GM23338 (cell line): ENCODE measurements at regions not wholly inside any gene's neighbourhood (a gene's known extent, or its start where the extent isn't known, plus 50 kb on each side); places are given as distances from the start of the nearest gene placed in this dataset.

Experiments
- ATAC-seq: fragments of 200-7000 bp; cut with Tn5 transposase; 3 replicates; pipeline ENCODE4 v1.9.1; 2020
- DNase-seq: peaks from one replicate; pipeline ENCODE4 v3.0.0-alpha.2; 2015; ENCODE audit warnings: low spot score
- H2AFZ ChIP-seq: fragments of 200-600 bp; sonication (generic); 2 replicates; pipeline ENCODE4 v1.8.0; 2016; ENCODE audit warnings: antibody characterized with exemption, mild to moderate bottlenecking, moderate library complexity
- H3F3A ChIP-seq: fragments of 200-600 bp; sonication (generic); replicated peaks from 2 replicates; pipeline ENCODE4 v1.8.0; 2017; ENCODE audit warnings: antibody characterized with exemption, mixed run types, low read depth
- H3K27ac ChIP-seq: fragments of 200-600 bp; sonication (generic); 2 replicates; pipeline ENCODE4 v1.6.1; 2016; ENCODE audit warnings: low read depth
- H3K27me3 ChIP-seq: fragments of 200-600 bp; sonication (generic); 2 replicates; pipeline ENCODE4 v1.8.0; 2016; ENCODE audit warnings: mild to moderate bottlenecking, mixed run types, moderate library complexity; ENCODE audit not compliant: insufficient read depth
- H3K36me3 ChIP-seq: fragments of 200-600 bp; sonication (generic); 2 replicates; pipeline ENCODE4 v1.8.0; 2016; ENCODE audit warnings: mild to moderate bottlenecking; ENCODE audit not compliant: insufficient read depth
- H3K4me1 ChIP-seq: fragments of 200-600 bp; sonication (generic); 2 replicates; pipeline ENCODE4 v1.8.0; 2016; ENCODE audit warnings: mild to moderate bottlenecking, moderate library complexity; ENCODE audit not compliant: insufficient read depth
- H3K4me2 ChIP-seq: fragments of 200-600 bp; sonication (generic); 2 replicates; pipeline ENCODE4 v1.7.1; 2017; ENCODE audit warnings: mixed run types
- H3K4me3 ChIP-seq: fragments of 200-600 bp; sonication (generic); 2 replicates; pipeline ENCODE4 v1.6.1; 2016; ENCODE audit warnings: mixed run types
- H3K79me2 ChIP-seq: fragments of 200-600 bp; sonication (generic); replicated peaks from 2 replicates; pipeline ENCODE4 v1.8.0; 2017; ENCODE audit warnings: mild to moderate bottlenecking; ENCODE audit not compliant: insufficient read depth
- H3K9me2 ChIP-seq: fragments of 200-600 bp; sonication (generic); 2 replicates; pipeline ENCODE4 v1.8.0; 2017; ENCODE audit not compliant: insufficient read depth
- H4K20me1 ChIP-seq: fragments of 200-600 bp; sonication (generic); replicated peaks from 2 replicates; pipeline ENCODE4 v1.8.0; 2017; ENCODE audit warnings: mild to moderate bottlenecking; ENCODE audit not compliant: insufficient read depth
- H3K27ac Mint-ChIP-seq: 2 replicates; pipeline ENCODE4 v1.8.0; 2020; ENCODE audit warnings: inconsistent platforms, mild to moderate bottlenecking, moderate library complexity, mixed read lengths
- H3K27me3 Mint-ChIP-seq: 3 replicates; pipeline ENCODE4 v1.8.0; 2022; ENCODE audit warnings: low read depth, mild to moderate bottlenecking, moderate library complexity, mixed read lengths, inconsistent platforms; ENCODE audit not compliant: insufficient read depth, poor library complexity
- H3K36me3 Mint-ChIP-seq: 3 replicates; pipeline ENCODE4 v1.8.0; 2021; ENCODE audit warnings: low read depth, mild to moderate bottlenecking, inconsistent platforms, moderate library complexity, mixed read lengths
- H3K4me1 Mint-ChIP-seq: 3 replicates; pipeline ENCODE4 v1.8.0; 2020; ENCODE audit warnings: mild to moderate bottlenecking, inconsistent platforms, mixed read lengths
- H3K4me3 Mint-ChIP-seq: 3 replicates; pipeline ENCODE4 v1.8.0; 2021; ENCODE audit warnings: moderate library complexity, mild to moderate bottlenecking, inconsistent platforms, mixed read lengths
- H3K9me3 Mint-ChIP-seq: 3 replicates; pipeline ENCODE4 v1.8.0; 2020; ENCODE audit warnings: moderate library complexity, mild to moderate bottlenecking, inconsistent platforms, mixed read lengths
- CREB1 ChIP-seq: fragments of 250-450 bp; sonication (Bioruptor Pico); IDR thresholded peaks from 2 replicates; pipeline ENCODE4 v1.5.0; 2020; ENCODE audit warnings: low read depth, mild to moderate bottlenecking, moderate library complexity
- CTCF ChIP-seq, 2 experiments: fragments of 200-600 bp in 1 of 2; sonication (generic) in 1 of 2; conservative IDR thresholded peaks; 2 replicates each; pipeline versions ENCODE4 v1.5.1 to v1.6.1; 2016 to 2017; ENCODE audit warnings: antibody characterized with exemption in 2 of 2, low read depth in 2 of 2, mild to moderate bottlenecking in 2 of 2, moderate library complexity in 1 of 2
- ETS1 ChIP-seq: IDR thresholded peaks from 2 replicates; pipeline ENCODE4 v1.6.1; 2016; ENCODE audit warnings: antibody characterized with exemption
- EZH2phosphoT487 ChIP-seq: fragments of 200-600 bp; sonication (generic); IDR thresholded peaks from one replicate; pipeline ENCODE4 v1.8.1; 2018; ENCODE audit warnings: antibody characterized with exemption; ENCODE audit not compliant: unreplicated experiment
- NANOG ChIP-seq: IDR thresholded peaks from 2 replicates; pipeline ENCODE4 v1.6.1; 2016; ENCODE audit warnings: antibody characterized with exemption, borderline replicate concordance
- POLR2AphosphoS5 ChIP-seq: IDR thresholded peaks from 2 replicates; pipeline ENCODE4 v1.6.1; 2016; ENCODE audit warnings: antibody characterized with exemption, low read depth
- REST ChIP-seq: IDR thresholded peaks from one replicate; pipeline ENCODE4 v1.6.1; 2018; ENCODE audit warnings: antibody characterized with exemption; ENCODE audit not compliant: unreplicated experiment
- ZNF331 ChIP-seq: fragments of 250-450 bp; sonication (Bioruptor Pico); IDR thresholded peaks from 2 replicates; pipeline ENCODE4 v1.5.0; 2020; ENCODE audit warnings: low read depth, mild to moderate bottlenecking, moderate library complexity

- TF ChIP-seq ETS1 = no peak
- no peak for TF ChIP-seq REST
Observed at GRCh38 chr5:65077653-65078052, 308.9 kb downstream of the CWC27 start (continued).

- no peak overlapping the region for H3K4me3 Mint-ChIP-seq
- Histone ChIP-seq H3K27ac (0 out of 2 replicates have a peak overlapping the region, but pooled peaks have one; percentile 2), H3F3A (no peaks in the 10 kb centered on the region), H3K79me2 (no peaks in the 10 kb centered on the region), H3K9me2 (no peaks in the 10 kb centered on the region), H4K20me1 (no peaks in the 10 kb centered on the region), H2AFZ (peak overlapping the region; percentile 58; the same call in 1 of the 2 replicates), H3K4me3 (no peak overlapping the region), H3K27me3 (no peaks in the 10 kb centered on the region), H3K4me1 (peaks cover 25% of the 10 kb centered on the region), H3K4me2 (0 out of 2 replicates have a peak overlapping the region, but pooled peaks have one; percentile 4), H3K36me3 (no peaks in the 10 kb centered on the region)
- no peak for TF ChIP-seq POLR2AphosphoS5
- TF ChIP-seq NANOG = no peak
- TF ChIP-seq REST = no peak
- ATAC-seq (no peak), DNase-seq (no peak)
- peak overlapping the region; percentile 11; the same call in 1 of the 2 replicates for H3K27ac Mint-ChIP-seq
- no peaks in the 10 kb centered on the region for H3K36me3 Mint-ChIP-seq
- no peaks in the 10 kb centered on the region for H3K9me3 Mint-ChIP-seq
- H3K4me1 Mint-ChIP-seq = peaks cover 41% of the 10 kb centered on the region
- no peaks in the 10 kb centered on the region for H3K27me3 Mint-ChIP-seq
Observed at GRCh38 chr5:65078331-65078730, 309.6 kb downstream of the CWC27 start.

- H3F3A ChIP-seq = no peaks in the 10 kb centered on the region
- H3K4me3 Mint-ChIP-seq = no peak overlapping the region
- no peak overlapping the region for H3K4me2 ChIP-seq
- H3K27ac Mint-ChIP-seq = no peak overlapping the region
- no peaks in the 10 kb centered on the region for H4K20me1 ChIP-seq
- peaks cover 21% of the 10 kb centered on the region for H3K4me1 ChIP-seq
- H3K9me3 Mint-ChIP-seq = no peaks in the 10 kb centered on the region
- no peaks in the 10 kb centered on the region for H3K36me3 ChIP-seq
- DNase-seq (no peak), ATAC-seq (no peak)
- H3K27ac ChIP-seq = no peak overlapping the region
- H2AFZ ChIP-seq = no peak overlapping the region
- no peak overlapping the region for H3K4me3 ChIP-seq
- no peaks in the 10 kb centered on the region for H3K36me3 Mint-ChIP-seq
- peaks cover 36% of the 10 kb centered on the region for H3K4me1 Mint-ChIP-seq
- H3K79me2 ChIP-seq = no peaks in the 10 kb centered on the region
- H3K9me2 ChIP-seq = no peaks in the 10 kb centered on the region
- H3K27me3 ChIP-seq = no peaks in the 10 kb centered on the region
- peaks cover 1% of the 10 kb centered on the region for H3K27me3 Mint-ChIP-seq
- TF ChIP-seq ZNF331 (CRISPR knock-in tag) (no peak), EZH2phosphoT487 (no peak), CREB1 (CRISPR knock-in tag) (no peak), CTCF (conservative IDR thresholded peaks at IDR 0.05; ENCODE audit: low read depth in 2 of 2) (no peak)
Observed at GRCh38 chr5:65081071-65081470, 312.3 kb downstream of the CWC27 start.
